NCI-H460 (cell line): ENCODE measurements at regions not wholly inside any gene's neighbourhood (a gene's known extent, or its start where the extent isn't known, plus 50 kb on each side); places are given as distances from the start of the nearest gene placed in this dataset.
"Not testable (repeated sequence)": the region's sequence is repeated elsewhere in the genome, so short reads cannot be mapped to it uniquely, and the experiment has no call there.

Source experiments
- DNase-seq: peaks from one replicate; pipeline ENCODE4 v3.0.0-alpha.2; 2016; ENCODE audit warnings: low read depth; ENCODE audit errors: extremely low read depth

DNA sequence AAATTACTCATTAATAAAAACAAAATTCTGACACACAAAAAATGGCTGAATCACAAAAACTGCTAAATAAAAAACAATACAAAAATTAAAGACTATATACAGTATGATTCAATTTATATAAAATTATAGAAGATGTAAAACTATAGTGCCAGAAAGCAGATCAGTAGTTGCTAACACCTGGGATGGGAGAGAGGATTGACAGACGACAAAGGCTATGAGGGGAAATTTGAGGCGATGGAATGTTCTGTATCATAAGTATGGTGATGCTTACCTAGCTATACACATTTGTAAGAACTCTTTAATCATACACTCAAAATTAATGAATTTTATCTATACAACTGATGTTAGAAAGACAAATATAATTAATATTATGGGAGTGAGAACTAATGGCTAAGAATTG is 247.9 kb upstream of the GJE1 start:
- no peak for DNase-seq

DNA sequence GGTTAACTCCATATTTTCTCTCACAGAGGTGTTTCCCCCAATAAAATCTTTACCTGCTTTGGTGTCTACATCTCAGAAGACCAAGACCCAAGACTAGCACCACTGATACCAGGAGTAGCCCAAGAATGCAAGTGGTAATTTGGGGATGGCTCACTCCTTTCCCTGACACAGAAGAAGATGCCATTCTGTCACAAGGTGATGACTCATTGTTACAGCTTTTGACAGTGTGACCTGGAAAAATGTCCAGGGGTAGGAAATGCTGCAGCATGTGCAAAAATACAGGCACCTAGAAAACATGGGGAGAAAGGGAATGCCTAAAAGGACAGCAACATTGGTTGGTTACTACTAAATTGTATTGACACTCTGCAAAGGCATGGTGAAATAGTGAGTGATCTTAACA is 254.0 kb upstream of the GJE1 start:
- no peak for DNase-seq

DNA sequence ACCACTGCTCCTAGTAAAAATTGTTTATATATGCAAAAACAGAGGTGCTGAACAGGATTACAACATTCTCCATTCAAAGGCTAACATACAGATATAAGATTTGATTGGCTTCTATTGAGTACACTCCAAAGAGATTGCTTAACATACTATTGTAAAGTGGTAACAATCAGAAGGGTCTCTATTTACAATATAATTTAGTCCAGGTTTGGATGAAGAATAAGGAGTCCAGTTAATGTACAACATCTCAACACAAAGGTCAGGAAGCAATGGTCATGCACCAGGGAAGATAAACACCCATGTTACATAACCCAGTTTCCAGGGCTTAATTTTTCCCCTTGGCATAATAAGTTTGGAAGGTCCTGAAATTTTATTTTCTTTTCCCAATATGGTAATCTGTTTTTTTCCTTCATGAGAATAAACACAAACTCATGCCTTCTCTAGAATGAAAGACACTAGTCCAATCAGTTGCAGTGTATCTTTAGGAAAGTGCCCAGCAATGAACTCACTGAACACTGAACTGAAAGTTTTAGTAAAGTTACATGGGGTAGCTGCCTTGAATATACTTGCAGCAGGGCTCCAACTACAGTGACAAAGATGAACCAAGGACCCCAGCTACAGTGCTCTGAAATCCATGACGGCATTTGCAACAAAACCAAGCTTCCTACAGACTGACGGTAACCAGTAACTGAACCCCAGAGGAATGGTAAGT is 255.3 kb upstream of the GJE1 start:
- DNase-seq = no peak

DNA sequence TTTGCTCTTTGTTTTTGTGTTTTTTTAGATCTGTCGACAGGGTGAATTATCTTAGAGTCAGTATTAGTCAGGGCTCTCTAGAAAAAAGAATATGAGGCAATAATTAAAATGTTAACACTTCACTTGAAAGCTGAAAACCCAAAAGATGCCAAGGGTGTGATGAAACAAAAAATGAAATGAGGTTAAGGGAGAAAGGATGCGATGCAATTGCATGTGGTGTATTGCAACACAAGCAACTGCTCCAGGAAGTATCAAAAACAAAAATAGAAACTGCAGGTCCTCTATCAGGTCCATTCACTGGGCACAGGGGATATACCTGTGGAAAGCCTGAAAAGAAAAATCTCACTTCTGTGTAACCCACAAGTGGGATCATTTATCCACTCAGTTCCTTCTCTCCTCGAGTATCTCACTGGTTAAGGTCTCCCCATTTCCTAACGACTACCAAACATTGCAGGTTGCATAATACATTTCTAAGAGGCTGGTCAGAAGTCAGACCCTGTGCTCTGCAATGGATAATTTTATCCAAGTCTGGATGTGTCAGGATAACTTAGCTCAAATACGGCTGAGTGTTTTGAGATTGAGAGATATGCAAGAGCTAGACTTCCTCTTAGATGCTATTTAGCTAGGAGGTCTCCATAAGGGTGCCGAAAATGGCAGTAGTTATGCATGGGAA is 257.7 kb upstream of the GJE1 start:
- no peak for DNase-seq

DNA sequence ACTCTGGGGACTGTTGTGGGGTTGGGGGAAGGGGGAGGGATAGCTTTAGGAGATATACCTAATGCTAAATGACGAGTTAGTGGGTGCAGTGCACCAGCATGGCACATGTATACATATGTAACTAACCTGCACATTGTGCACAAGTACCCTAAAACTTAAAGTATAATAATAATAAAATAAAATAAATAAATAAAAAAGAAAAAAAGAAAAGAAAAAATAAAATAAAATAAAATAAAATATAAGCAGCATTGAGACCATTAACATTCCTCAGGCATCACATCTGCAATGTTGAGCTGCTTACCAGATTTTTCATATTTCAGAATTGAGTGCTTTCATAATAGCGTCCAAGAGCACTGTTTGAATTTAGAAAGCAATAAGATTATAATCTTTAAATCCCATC is 263.2 kb upstream of the GJE1 start:
- not testable (repeated sequence) for DNase-seq

DNA sequence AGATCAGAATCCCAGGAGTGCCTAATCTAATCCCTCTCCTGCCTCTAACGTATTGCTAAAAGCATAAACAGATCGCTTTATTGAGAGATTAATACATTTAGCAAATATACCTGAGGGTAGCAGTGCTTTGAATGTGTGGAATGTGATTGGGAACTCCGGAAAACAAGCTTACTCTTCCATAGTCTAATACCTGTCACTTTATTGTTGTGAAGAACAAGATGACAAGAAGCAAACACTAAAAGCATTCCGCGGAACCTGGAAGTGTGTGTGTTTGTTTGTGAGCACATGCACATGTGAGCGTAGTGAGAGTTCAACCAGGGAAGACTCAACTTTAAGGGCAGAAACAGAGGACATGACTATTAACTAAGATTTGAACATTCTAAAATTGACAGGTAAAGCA is 265.0 kb upstream of the GJE1 start:
- DNase-seq = no peak

DNA sequence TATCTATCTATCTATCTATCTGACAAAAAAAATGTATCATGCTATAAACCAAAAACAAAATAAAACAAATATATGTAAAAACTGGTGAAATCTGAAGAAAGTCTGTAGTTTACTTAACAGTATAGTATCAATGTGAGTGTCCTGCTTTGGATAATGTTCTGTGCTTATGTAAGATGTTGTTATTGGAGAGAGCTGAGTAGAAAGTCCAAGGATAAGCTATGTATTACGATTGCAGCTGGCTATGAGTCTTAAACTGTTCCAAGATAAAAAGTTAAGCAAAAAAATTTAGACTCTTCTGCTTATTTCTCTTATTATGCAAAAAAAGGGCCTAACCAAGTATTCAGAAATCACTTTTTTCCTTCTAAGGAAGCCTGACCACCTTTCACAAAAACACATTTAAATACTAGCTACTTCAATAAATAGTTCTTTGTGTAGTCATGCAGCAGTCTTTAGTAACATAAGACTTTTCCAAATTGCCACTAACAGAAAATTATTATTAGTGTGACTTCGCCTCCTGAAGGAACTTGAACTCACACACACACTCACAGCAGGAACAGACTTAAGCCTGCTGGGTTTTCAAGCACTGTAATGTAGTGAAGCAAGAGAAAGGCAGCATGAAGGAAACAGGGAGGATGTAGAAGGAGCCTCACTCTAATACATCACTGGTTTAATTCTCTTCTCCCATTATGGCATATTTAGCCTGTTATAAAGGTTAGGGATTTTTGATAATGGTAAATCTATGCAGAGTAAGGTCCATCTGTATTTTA is 265.8 kb upstream of the GJE1 start:
- DNase-seq = no peak

DNA sequence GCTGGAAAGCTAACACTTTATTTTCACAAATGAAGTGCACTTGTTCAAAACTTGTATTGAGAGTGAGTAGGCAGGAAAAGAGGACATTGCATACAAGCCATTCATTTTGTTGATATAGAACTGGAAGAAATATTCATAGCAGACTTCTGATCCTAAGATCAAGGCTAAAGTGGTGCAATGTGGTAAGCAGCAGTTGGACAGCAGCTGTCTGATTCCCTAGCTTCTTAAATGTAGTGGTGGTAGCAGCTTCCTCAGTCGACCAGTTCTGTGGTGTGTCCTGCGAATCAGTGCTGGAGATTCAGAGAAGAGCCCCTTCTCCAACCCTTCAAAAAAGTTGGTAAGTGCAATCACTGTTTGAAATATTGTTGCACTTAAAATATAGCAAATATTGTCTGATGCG is 281.7 kb upstream of the GJE1 start:
- no peak for DNase-seq

DNA sequence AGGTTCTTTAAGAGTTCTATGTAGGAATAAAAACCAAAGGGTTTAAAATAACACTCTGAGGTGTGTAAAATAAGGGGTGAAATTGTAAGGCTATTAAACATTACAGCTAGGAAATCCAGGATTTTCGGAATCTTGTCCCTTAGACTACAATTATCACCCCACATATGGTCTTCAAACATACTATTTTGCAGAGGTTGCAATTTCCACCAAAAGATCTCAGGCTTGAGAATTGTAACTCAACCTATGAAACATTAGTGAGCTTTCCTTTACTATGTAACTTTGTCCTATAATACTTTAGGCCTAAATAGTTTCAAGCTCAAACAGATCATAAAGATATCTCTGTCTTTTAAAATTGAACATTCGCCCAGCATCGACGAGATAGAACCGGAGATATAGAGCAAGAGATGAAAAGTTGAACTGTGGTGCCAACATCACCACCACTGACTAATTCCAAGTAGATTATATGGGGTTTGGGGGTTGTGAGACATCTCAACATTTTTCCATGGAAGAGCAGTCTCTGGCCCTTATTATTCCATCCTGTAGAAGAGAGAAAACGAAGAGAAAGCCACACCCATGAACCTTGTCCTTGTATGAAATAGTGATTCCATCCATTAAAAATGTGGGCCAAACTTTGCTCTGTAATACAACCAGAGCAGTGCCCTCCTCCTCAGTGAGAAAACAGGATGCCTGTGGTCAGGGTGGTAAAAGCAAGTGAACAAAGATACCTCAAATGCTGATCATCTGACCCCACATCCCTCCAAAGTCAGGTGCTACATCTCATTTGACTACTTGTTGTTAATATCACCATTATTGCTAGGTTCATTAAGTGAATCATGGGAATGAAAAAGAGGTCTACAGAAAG is 284.5 kb upstream of the GJE1 start:
- no peak for DNase-seq

DNA sequence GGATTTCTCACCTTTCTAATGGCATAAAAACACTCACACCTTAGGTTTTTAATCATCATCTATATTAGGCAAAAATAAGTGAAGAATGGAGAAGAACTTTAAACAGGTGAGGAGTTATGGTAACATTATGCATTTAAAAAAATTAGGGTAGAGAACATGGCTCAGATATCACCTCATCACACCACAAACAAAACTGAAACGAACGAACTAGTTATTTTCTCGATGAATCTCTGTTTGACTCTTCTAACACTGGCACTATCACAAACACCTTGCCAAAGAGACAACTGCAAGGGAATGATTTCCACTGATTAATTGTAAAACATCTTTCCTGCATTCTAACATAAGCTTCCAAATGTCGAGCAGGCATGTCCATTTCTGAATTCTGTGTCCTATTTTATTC is 286.1 kb upstream of the GJE1 start:
- no peak for DNase-seq

DNA sequence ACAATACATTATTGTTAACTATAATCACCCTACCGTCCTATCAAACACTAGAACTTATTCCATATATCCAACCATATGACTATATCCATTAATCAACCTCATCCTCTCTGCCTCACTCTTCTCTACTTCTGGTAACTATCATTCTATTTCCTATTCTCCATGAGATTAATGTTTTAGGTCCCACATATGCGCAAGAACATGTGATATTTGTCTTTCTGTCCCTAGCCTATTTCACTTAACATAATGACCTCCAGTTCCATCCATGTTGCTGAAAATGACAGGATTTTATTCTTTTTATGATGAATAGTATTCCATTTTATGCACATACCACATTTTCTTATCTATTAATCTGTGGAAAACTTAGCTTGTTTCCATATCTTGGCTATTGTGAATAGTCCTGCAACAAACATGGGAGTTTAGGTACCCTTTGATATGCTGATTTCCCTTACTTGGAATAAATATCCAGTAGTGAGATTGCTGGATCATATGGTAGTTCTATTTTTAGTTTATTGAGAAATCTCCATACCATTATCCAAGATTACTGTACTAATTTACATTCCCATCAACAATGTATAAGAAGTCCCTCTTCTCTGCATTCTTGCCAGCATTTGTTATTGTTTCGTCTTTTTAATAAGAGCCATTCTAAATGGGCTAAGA is 289.4 kb upstream of the GJE1 start:
- DNase-seq = no peak

DNA sequence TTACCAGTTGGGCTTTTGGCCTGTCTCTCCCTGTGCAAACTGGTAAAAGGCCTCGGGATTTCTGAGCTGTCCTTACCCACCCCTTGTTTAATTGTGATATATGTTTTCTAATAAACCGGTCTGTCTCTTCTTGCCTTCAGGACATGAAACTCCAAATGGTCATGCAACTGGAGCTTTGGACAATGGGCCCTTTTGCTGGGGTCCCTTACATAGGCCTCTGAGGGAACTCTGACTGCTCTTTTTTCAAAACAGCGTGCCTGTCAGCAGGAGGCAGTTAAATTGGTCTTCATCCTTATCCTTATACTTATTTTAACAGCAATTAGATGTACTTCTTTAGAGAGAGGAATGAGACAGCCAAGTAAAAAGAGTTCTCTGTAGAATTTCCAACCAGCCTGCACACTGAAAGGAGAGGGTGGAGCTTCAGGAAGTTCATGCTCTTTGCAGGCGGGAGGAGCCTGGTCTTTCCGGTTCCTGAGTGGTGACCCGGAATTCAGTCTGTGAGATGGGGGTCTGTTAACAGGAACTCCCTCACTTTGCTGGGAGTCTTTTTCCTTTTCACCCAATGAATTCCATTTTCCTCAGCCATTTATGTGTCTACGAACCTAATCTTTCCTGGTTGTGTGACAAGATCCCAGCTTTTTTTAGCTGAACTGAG is 299.6 kb upstream of the GJE1 start:
- no peak for DNase-seq

DNA sequence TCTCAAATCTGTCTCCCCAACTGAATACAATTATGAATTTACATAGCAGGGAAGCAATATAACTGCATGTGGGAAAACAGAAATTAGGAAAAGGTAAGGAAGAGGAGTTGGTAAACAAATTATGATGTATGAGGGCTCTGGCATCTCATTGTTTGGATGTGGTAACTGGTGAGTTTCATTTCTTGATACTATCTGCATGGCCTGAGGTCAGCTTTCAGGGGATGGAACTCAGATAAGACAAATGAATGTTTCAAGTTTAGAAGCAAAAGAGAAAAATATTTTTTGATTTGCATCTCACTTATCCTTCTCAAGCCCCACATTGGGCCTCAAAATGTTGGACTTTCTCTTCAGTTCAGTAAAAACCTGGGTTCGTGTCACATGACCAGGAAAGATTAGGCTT is 302.2 kb upstream of the GJE1 start:
- no peak for DNase-seq

DNA sequence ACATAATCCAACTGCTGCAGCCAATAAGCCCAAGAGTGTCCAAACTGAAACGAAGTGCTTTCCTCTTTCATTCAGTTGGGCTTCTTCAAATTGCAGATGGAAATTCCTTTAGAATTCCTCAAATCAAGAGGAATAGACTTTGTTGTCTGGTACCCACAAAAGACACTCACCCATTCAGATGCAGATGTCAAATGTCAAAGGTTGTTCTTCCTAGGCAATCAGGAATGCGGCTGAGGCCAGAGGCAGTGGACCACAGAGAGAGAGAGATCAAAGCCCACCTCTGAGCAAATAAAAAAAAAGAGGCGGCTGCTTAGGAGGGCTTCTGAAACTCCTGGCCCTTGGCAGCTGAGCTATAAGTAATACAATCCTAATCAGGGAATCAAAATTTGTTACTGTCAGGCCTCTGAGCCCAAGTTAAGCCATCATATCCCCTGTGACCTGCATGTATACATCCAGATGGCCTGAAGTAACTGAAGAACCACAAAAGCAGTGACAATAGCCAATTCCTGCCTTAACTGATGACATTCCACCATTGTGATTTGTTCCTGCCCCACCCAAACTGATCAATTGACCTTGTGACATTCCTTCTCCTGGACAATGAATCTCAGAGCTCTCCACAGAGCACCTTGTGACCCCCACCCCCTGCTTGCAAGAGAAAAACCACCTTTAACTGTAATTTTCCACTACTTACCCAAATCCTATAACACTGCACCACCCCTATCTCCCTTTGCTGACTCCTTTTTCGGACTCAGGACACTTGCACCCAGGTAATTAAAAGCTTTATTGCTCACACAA is 303.0 kb upstream of the GJE1 start:
- no peak for DNase-seq

DNA sequence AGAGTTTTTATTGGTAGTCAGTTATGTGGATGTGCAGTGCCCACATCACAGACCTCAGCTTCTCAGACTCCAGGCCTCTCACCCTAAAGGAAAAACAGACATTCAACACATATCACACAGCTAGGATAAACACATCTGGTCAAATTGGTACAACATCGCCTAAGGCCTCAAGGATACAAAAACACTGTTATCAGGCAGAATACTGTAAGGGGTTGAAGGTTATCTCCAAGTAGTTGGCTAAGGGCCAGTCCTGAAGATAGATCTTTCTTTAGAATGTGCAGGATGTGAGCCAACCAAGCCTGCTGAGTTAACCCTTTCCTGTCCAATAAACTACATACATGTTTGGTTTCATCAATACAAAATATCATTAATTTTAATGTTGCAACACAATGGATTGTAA is 308.4 kb upstream of the GJE1 start:
- no peak for DNase-seq

DNA sequence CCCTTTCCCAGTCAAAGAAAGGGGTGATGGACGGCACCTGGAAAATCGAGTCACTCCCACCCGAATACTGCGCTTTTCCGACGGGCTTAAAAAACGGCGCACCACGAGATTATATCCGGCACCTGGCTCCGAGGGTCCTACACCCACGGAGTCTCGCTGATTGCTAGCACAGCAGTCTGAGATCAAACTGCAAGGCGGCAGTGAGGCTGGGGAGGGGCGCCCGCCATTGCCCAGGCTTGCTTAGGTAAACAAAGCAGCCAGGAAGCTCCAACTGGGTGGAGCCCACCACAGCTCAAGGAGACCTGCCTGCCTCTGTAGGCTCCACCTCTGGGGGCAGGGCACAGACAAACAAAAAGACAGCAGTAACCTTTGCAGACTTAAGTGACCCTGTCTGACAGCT is 317.7 kb upstream of the GJE1 start:
- DNase-seq = not testable (repeated sequence)

DNA sequence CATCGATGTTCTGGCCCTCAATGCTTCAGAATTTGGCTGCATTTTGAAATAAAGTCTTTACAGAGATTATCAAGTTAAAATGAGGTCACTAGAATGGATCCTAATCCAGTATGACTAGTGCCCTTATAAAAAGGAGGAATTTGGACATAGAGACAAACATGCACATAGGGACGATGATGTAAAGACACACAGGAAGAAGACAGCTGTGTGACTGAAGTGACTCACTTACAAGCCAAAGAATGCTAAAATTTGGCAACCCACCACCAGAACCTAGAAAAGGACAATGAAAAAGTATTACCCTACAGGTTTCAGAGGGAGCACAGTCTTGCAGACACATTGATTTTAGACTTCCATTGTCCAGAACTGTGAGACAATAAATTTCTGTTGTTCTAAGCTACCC is 322.8 kb upstream of the GJE1 start:
- no peak for DNase-seq

DNA sequence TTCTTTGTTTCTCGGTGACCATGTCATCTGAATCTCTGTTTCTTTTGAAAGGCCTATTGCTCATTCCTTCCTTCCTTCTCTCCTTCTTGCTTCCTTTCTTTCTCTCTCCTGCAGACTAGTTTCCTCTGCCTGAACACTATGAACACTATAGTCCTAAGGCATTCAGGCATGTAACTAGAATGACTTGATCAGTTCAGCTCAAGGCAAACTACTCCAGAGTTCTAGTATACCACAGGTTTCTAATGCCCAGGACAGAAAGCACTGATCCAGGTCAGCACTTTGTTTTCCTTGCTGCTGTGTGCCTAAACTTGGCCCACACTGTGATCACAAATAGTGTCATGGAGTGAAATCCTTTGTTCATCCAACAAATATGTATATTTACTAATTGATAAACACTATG is 324.1 kb upstream of the GJE1 start:
- no peak for DNase-seq

DNA sequence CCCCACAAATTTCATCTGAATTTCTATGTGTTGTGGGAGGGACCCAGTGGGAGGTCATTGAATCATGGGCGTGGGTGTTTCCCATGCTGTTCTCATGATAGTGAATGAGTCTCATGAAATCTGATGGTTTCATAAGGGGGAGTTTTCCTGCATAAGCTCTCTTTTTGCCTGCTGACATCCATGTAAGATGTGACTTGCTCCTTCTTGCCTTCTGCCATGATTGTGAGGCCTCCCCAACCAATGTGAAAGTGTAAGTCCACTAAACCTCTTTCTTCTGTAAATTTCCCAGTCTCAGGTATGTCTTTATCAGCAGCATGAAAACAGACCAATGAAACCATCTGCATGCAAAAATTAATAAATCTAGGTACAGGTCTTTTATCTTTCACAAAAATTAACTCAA is 331.8 kb upstream of the GJE1 start:
- DNase-seq = not testable (repeated sequence)
